NCI-H82 treated with DMSO at 0.1 percent for 48 hours (cell line): ENCODE measurements at regions not wholly inside any gene's neighbourhood (a gene's known extent, or its start where the extent isn't known, plus 50 kb on each side); places are given as distances from the start of the nearest gene placed in this dataset.

Experiments
- DNase-seq: peaks from one replicate; lab custom pipeline; 2025; ENCODE audit not compliant: unreplicated experiment; lab: John Stamatoyannopoulos, UW

GRCh38 chr1:177490786-177491185 lies 320.0 kb downstream of the BRINP2 start:
- DNase-seq = no peak

DNA sequence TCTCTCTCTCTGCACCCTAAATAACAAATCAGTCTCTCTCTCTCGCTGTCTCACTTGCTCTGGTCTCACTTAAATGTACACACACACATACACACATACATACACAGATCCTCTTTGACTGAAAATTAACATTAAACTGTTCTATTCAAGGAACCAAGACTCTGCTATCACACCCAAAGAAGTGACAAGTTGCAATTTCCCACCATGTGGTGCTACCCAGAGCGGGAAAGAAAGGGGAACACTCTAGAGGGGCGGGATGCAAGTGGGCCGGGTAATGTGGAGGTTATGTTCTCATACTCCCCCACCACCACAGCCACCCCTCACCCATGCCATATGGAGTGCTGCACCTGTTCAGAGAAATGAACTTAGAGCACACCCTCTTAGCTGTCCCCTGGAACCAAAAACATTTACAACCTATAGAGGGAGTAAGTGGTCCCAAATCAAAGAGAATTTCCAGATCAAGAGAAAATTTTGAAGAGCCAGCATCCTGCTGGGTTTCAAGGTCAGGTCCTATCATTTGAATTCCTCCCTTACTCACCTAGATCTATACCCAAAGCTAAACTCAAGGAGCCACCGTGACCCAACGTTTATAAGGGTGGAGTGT lies 319.4 kb downstream of the BRINP2 start:
- peak; percentile 89 for DNase-seq

DNA sequence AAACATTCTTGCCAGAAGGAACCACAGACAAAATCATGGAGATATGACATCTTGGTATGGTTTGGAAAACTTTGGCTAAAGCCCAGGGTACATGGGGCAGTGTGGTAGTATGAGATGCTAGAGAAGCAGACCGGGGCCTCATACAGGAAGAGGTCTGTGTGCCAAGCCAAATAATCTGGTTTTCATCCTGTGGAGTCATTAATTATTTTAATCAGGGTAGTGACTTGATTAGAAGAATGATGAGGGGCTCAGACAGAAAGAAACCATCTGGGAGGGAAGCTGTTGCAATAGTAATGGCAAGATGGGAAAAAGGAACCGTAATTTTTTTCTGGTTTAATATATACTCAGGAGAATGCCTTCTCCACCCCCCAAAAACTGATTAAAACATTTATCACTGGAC lies 318.0 kb downstream of the BRINP2 start:
- peak; percentile 97 for DNase-seq

GRCh38 chr1:177487481-177487880 lies 316.7 kb downstream of the BRINP2 start:
- peak; percentile 73 for DNase-seq

- no peak for DNase-seq
Observed at GRCh38 chr1:177480741-177481305, 310.1 kb downstream of the BRINP2 start.

DNA sequence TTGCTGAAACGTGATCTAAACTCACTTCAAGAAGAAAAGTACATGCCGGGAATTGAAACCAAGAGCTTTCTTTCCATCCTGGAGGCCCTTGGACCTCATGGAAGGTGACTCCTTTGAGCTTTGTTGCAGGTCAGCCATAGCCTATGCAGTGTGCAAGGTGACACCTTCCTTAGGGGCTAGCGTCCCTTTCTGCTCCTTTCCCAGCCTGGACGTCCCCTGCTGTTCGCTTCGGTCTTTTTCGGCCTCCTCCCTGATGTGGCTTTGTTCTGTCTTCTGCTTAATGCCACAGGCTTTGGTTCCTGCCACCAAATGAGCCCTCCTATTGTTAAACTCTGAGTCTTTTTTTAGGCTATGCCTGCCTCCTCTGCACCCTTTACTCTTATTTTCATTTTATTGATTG lies 308.8 kb downstream of the BRINP2 start:
- DNase-seq = no peak

DNA sequence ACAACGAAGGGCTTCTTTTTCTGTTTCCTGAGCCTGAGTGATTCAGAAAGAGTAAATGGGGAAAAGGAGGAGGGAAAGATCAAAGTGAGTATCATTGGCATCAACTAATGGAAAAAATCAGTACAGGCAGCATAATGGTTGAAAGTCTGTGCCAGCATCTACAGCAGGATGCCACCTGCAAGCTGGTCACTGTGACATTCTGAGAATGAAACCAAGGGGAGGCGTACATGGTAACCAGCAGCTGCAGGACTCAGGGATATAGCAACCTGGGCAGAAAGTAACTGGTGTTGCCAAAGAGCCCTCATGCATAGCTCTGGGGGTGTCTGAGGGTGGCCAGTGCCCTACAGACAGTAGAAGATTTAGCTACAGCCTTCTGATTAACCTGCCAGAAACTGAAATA lies 305.9 kb downstream of the BRINP2 start:
- no peak for DNase-seq

GRCh38 chr1:177472567-177472966 lies 301.8 kb downstream of the BRINP2 start:
- no peak for DNase-seq

- DNase-seq = no peak
Observed at GRCh38 chr1:177471244-177471643, 300.5 kb downstream of the BRINP2 start.

DNA sequence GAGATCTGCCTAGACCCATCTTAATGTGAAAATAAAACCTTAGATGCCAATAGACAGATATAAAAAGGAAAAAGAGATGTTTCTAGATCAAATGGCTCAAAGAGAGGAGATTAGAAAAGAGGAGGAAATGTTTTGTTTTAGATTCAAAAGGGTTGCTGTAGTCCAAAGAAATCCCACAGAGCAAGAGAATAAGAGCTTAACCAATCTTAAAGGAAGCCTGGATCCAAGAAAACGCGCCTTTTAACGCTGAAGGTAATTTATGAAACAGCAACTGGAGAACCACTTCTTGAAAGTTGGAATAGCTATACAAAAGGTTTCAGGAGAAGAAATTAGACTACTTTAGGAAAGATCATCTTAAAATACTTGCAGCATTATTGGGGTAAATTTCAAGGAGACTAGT lies 298.8 kb downstream of the BRINP2 start:
- no peak for DNase-seq

- DNase-seq = no peak
Observed at GRCh38 chr1:177466286-177466685, 295.5 kb downstream of the BRINP2 start.

GRCh38 chr1:177464686-177465085 lies 293.9 kb downstream of the BRINP2 start:
- no peak for DNase-seq

DNA sequence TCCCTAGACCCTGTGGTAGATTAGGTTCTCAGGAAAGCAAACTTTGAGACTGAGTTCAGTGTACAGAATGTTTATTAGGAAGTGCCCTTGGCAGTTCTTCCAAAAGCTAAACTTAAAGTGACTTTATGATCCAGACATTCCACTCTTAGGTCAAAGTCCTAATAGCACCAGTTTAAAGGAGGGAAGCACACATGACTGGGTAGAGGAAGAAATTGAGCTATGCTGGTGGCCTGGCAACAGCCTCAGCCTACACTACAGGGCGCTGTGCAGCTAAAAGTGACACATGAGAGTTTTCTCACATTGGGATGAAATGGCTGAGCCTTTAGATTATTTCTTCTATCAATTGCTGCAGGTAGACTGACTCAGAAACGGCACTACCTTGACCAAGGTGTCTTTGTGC lies 280.4 kb downstream of the BRINP2 start:
- no peak for DNase-seq

GRCh38 chr1:177448652-177449357 lies 278.0 kb downstream of the BRINP2 start:
- DNase-seq = no peak

- no peak for DNase-seq
Observed at GRCh38 chr1:177448036-177448615, 277.4 kb downstream of the BRINP2 start.

DNA sequence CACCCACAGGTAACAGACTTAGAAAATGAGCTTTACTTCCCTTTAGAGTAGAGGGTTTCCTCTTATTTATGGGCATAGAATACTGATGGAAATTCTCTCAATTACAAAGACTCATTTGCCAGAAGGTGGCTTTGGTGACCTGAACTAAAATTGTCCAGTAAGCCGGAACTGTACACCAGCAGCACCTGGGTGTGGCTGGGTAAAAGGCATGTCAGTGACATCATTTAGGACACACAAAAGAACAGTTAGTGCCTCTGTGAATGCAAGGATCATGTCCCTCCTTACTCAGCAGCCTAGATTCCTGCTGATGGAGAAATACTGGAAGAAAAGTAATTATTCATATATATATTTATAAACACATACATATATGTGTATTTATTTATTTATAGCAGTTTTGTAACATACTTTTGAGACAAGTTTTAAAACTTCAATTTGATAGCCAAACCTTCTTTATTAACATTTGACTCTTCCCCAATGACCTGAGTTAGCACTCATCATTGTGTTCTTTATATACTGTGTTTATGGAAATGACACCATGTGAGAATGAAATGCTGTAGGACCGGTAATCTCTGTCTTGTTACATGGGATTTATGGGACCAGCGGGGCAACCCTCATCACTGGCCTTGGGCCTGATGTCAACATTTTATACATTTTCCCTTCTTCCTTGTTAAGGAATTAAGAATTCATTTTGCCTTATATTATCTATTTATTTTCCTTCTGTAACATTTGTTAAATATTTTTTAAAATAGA lies 274.4 kb downstream of the BRINP2 start:
- no peak for DNase-seq

- no peak for DNase-seq
Observed at GRCh38 chr1:177443003-177443402, 272.2 kb downstream of the BRINP2 start.

- no peak for DNase-seq
Observed at GRCh38 chr1:177442584-177442983, 271.8 kb downstream of the BRINP2 start.

- no peak for DNase-seq
Observed at GRCh38 chr1:177441281-177441680, 270.5 kb downstream of the BRINP2 start.

- no peak for DNase-seq
Observed at GRCh38 chr1:177440821-177441220, 270.1 kb downstream of the BRINP2 start.

DNA sequence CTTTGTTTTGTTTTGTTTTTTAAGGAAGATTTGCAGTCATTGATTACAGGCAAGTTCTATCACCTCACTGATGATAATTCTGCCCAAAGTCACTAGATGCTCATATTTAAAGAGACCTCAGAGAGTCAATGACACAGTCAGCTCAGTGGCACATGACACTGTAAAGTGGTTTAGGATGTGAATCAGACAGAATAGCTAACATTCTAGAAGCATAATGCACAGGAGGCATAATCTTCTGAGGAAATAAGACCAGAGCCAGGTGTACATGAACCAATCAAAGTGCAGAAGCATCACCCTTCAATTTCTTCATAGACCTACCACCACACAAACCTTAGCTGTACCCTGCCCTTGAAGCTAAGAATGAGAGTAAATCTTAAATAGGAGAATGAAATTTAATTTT lies 268.5 kb downstream of the BRINP2 start:
- no peak for DNase-seq

- no peak for DNase-seq
Observed at GRCh38 chr1:177435364-177435763, 264.6 kb downstream of the BRINP2 start.
